Upper lobe of right lung (tissue), 1 donor: ENCODE measurements at regions not wholly inside any gene's neighbourhood (a gene's known extent, or its start where the extent isn't known, plus 50 kb on each side); places are given as distances from the start of the nearest gene placed in this dataset.
"Not testable (repeated sequence)": the region's sequence is repeated elsewhere in the genome, so short reads cannot be mapped to it uniquely, and the experiment has no call there.

Experiments used
- ATAC-seq: fragments of 200-7000 bp; cut with Tn5 transposase; one replicate; pipeline ENCODE4 v1.9.1; 2020; ENCODE audit warnings: mild to moderate bottlenecking, moderate library complexity
- DNase-seq: peaks from one replicate; pipeline ENCODE4 v3.0.0-alpha.2; 2020
- H3K27ac ChIP-seq: fragments of 200-600 bp; one replicate; pipeline ENCODE4 v1.8.0; 2022
- H3K27me3 ChIP-seq: fragments of 200-600 bp; one replicate; pipeline ENCODE4 v1.8.0; 2022; ENCODE audit warnings: mild to moderate bottlenecking
- H3K36me3 ChIP-seq: fragments of 200-600 bp; one replicate; pipeline ENCODE4 v1.8.0; 2022
- H3K4me1 ChIP-seq: fragments of 200-600 bp; one replicate; pipeline ENCODE4 v1.8.0; 2022
- H3K4me3 ChIP-seq: fragments of 200-600 bp; one replicate; pipeline ENCODE4 v1.8.0; 2022; ENCODE audit warnings: mild to moderate bottlenecking
- H3K9me3 ChIP-seq: fragments of 200-600 bp; one replicate; pipeline ENCODE4 v1.8.0; 2022
- intact Hi-C: fragments of 100-400 bp; cut with DNase I; formaldehyde crosslinking; loops from one replicate; pipeline ENCODE4 v1.11.0; 2022
- TF ChIP-seq, protein P1 (sequence below): fragments of 200-600 bp; IDR thresholded peaks from one replicate; pipeline ENCODE4 v1.8.0; 2022; ENCODE audit warnings: antibody characterized with exemption
- donor health status: DM: no; HTN: yes; CAD: no; lungs with severe emphysema.

DNA sequence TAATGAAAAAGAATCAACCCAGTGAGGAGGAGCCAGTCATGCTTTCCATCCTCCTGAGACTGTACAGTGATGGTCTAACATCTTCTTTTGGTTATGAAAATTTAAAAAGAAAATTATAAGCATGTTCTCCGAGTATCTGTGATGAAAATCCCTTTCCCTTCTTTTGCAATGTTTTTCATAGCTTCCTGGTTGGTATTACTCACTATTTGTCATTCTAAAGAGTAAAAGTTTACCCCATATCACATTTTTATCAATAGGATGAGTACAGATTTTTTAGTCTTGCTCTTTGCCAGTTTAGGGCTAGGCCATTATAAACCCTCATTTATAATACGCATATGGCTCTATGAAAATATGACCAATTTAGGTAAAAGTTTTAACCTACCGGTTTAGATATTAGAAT is 564.1 kb downstream of the SUCLG1 start:
- DNase-seq (no peak), ATAC-seq (no peak)
- Histone ChIP-seq H3K9me3 (no peaks in the 10 kb centered on the region), H3K27ac (no peak overlapping the region), H3K27me3 (no peaks in the 10 kb centered on the region), H3K36me3 (no peaks in the 10 kb centered on the region), H3K4me1 (no peaks in the 10 kb centered on the region), H3K4me3 (no peak overlapping the region)
- TF ChIP-seq, protein P1, sequence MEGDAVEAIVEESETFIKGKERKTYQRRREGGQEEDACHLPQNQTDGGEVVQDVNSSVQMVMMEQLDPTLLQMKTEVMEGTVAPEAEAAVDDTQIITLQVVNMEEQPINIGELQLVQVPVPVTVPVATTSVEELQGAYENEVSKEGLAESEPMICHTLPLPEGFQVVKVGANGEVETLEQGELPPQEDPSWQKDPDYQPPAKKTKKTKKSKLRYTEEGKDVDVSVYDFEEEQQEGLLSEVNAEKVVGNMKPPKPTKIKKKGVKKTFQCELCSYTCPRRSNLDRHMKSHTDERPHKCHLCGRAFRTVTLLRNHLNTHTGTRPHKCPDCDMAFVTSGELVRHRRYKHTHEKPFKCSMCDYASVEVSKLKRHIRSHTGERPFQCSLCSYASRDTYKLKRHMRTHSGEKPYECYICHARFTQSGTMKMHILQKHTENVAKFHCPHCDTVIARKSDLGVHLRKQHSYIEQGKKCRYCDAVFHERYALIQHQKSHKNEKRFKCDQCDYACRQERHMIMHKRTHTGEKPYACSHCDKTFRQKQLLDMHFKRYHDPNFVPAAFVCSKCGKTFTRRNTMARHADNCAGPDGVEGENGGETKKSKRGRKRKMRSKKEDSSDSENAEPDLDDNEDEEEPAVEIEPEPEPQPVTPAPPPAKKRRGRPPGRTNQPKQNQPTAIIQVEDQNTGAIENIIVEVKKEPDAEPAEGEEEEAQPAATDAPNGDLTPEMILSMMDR = no peak
- intact Hi-C loops = no loop called here

DNA sequence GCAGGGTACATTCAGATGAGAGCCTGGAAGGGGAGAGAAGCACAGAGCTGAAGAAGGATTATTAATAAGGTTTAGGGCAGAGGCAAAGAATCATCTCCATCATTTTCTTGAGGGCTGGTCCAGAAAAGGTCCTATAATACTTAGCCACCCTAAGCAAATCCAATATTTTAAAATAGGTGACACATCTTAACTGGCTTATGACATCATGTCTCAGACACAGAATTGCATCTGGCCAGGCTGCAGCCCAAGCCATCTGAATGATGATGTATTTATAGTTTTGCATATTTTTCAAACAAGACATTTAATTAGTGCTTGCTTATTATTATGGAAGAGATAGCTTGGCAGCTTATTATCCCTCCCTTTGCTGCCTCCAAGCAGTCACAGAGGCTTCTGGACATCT is 571.3 kb downstream of the SUCLG1 start:
- no peak for DNase-seq
- Histone ChIP-seq H3K4me1 (no peaks in the 10 kb centered on the region), H3K4me3 (no peak overlapping the region), H3K9me3 (no peaks in the 10 kb centered on the region), H3K27me3 (no peaks in the 10 kb centered on the region), H3K27ac (no peak overlapping the region), H3K36me3 (no peaks in the 10 kb centered on the region)
- TF ChIP-seq, protein P1 = no peak
- no peak for ATAC-seq
- intact Hi-C loops = no loop called here

DNA sequence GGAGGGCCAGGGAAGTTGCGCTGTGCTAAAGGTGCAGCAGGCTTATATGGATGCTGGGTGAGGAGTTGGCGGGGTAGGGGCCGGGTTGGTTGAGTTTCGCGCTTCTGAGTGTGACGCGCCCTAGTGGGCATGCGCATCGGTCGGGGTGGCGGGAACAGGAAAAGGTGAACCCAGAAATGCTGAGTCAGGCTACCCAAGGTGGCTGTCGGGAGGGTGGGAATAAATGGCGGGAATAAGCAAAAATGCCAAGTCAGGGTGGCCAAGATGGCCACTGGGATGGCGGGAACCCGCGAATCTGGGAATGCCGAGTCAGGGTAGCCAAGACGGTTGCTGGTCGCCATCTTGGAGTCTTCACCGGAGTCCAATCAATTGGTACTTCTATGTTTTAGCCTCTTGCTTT is 580.0 kb downstream of the SUCLG1 start:
- Histone ChIP-seq H3K27ac (no peak overlapping the region), H3K4me1 (no peaks in the 10 kb centered on the region), H3K4me3 (no peak overlapping the region), H3K9me3 (no peaks in the 10 kb centered on the region), H3K27me3 (no peaks in the 10 kb centered on the region), H3K36me3 (no peaks in the 10 kb centered on the region)
- ATAC-seq = no peak
- no peak for DNase-seq
- TF ChIP-seq, protein P1 = no peak
- intact Hi-C loops = no loop called here

DNA sequence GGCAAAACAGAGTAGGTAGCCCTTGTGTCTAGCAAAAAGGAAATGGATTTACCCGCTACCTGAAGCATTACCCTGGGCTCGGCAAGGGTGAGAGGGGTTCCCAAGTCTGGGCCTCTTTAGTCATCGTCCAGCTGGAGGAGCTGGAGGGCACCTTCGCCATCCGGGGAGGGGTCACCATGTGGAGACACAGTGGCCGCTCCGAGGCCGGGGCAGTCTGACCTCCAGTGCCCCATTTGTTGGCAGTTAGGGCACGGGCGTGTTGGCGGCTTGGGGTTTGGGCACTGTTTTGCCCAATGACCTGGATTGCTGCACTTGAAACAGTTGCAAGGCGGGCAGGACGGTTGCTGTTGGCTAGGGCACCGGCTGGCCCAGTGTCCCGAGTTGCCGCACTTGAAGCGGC is 581.8 kb downstream of the SUCLG1 start:
- H3K27ac ChIP-seq, H3K9me3 ChIP-seq, H3K27me3 ChIP-seq, intact Hi-C loops, H3K36me3 ChIP-seq, ATAC-seq, DNase-seq, H3K4me3 ChIP-seq, H3K4me1 ChIP-seq: not testable (repeated sequence)

DNA sequence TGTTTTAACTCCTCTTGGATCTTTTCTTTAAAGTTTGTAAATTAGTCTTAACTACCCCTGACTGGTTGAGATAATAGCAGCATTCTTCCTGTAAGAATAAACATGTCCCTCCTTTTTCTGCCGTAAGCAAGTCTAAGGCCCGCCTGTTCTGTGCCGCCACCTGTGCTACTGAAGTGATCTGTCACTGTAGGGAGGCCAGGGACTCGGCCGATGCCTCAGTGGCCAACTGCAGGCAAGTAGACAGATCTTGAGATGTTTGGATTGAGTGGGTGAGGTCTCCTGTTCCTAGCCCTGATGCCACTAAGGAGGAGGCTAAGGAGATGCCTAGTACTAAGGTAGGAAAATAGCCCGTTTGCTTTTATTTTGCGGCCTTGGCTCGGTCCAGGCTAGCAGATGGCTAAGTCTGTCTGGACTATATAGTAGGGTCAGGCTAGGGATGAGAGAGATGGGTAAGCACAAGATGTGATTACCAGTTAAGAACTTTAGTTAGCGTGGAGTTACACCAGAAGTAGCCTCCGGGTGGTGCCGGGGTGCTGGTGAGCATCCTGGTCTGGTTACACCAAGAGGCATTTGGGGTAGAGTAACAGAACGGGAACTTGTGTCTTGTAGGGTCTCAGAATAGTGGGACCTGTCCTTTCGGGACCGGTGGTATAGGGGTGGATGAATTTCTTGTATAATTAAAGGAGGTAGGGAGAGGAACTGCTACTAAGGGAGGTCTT is 584.2 kb downstream of the SUCLG1 start:
- H3K36me3 ChIP-seq = no peaks in the 10 kb centered on the region
- H3K27ac ChIP-seq = no peak overlapping the region
- no peaks in the 10 kb centered on the region for H3K9me3 ChIP-seq
- TF ChIP-seq, protein P1 = no peak
- DNase-seq (no peak), ATAC-seq (no peak)
- H3K4me3 ChIP-seq = no peak overlapping the region
- intact Hi-C loops = no loop called here
- no peaks in the 10 kb centered on the region for H3K4me1 ChIP-seq
- no peaks in the 10 kb centered on the region for H3K27me3 ChIP-seq

DNA sequence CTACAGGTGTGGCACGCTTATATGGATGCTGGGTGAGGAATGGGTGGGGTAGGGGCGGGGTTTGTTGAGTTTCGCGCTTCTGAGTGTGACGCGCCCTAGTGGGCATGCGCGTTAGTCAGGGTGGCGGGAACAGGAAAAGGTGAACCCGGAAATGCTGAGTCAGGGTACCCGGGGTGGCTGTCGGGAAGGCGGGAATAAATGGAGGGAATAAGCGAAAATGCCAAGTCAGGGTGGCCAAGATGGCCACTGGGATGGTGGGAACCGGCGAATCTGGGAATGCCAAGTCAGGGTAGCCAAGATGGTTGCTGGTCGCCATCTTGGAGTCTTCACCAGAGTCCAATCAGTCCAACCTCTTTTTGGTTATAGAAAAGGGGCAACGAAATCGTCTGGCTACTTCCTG is 585.0 kb downstream of the SUCLG1 start:
- Histone ChIP-seq H3K27me3 (no peaks in the 10 kb centered on the region), H3K36me3 (no peaks in the 10 kb centered on the region), H3K27ac (no peak overlapping the region), H3K9me3 (no peaks in the 10 kb centered on the region), H3K4me1 (no peaks in the 10 kb centered on the region), H3K4me3 (no peak overlapping the region)
- TF ChIP-seq, protein P1 = no peak
- DNase-seq (no peak), ATAC-seq (no peak)
- intact Hi-C loops = no loop called here
